GM12891 (cell line): ENCODE measurements at regions not wholly inside any gene's neighbourhood (a gene's known extent, or its start where the extent isn't known, plus 50 kb on each side); places are given as distances from the start of the nearest gene placed in this dataset.

Experiments
- PAX5 ChIP-seq: IDR thresholded peaks from 2 replicates; pipeline ENCODE4 v1.6.1; 2011; ENCODE audit warnings: low read length, moderate library complexity, mild to moderate bottlenecking; ENCODE audit not compliant: insufficient read depth, severe bottlenecking
- POLR2A ChIP-seq: IDR thresholded peaks from 2 replicates; pipeline ENCODE4 v1.6.1; 2011; ENCODE audit warnings: low read depth, low read length, control low read depth
- POLR2AphosphoS5 ChIP-seq: IDR thresholded peaks from 2 replicates; pipeline ENCODE4 v1.6.1; 2011; ENCODE audit warnings: low read depth, low read length, control low read depth
- POU2F2 ChIP-seq: IDR thresholded peaks from 2 replicates; pipeline ENCODE4 v1.6.1; 2011; ENCODE audit warnings: low read depth, mild to moderate bottlenecking, control low read depth, low read length, moderate library complexity
- SPI1 ChIP-seq: IDR thresholded peaks from 2 replicates; pipeline ENCODE4 v1.6.1; 2011; ENCODE audit warnings: low read depth, low read length, control low read depth
- TAF1 ChIP-seq: IDR thresholded peaks from 2 replicates; pipeline ENCODE4 v1.6.1; 2011; ENCODE audit warnings: low read depth, low read length, control low read depth

DNA sequence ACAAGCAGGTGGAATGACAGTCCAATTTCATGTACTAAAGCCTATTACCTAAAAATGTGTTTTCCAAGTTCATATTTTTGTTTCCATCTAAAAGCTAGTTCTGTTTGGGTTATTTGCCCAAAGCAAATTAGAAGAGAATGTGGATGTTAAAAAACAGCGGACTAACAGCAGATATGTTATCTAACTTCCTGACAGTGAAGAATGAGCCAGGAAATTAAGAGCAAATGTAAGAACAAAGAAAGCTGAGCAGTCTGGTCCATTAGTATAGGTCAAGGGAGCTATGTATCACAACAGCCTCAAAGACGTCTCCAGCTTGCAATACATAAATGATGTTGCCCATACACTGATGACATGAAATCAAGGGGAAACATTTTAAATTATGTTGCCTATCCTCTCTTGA lies 145.5 kb upstream of the PLD5 start:
- no peak for TF ChIP-seq TAF1
- TF ChIP-seq SPI1, result no peak
- no peak for TF ChIP-seq POLR2AphosphoS5
- TF ChIP-seq POLR2A, result no peak
- TF ChIP-seq POU2F2, result no peak
- no peak for TF ChIP-seq PAX5
